H1 (cell line): ENCODE measurements at regions not wholly inside any gene's neighbourhood (a gene's known extent, or its start where the extent isn't known, plus 50 kb on each side); places are given as distances from the start of the nearest gene placed in this dataset.

ENCODE experiments used
- CTCF ChIA-PET: fragments of 300-600 bp; sonication (Branson Sonifier 250); formaldehyde crosslinking; loops from one replicate; lab custom pipeline; 2021; ENCODE audit not compliant: partially characterized antibody; lab: Charles Lee
- POLR2A ChIA-PET: fragments of 300-600 bp; sonication (Branson Sonifier 250); formaldehyde crosslinking; loops from one replicate; lab custom pipeline; 2021; ENCODE audit warnings: inconsistent platforms; ENCODE audit not compliant: partially characterized antibody; lab: Charles Lee
- DNase-seq, 2 experiments: peaks; one replicate each; pipeline versions ENCODE4 v3.0.0 to v3.0.0-alpha.2; 2010 to 2022; ENCODE audit warnings: low spot score in 2 of 2, low read depth in 1 of 2, mixed read lengths in 1 of 2
- FAIRE-seq: peaks from 2 replicates; lab custom pipeline; 2011; peaks lifted over from hg19 to GRCh38; lab: Jason Lieb, UNC
- H2AFZ ChIP-seq: 2 replicates; pipeline ENCODE4 v1.8.1; 2012; ENCODE audit warnings: low read length, inconsistent platforms
- H2AK5ac ChIP-seq: 2 replicates; pipeline ENCODE4 v1.6.1; 2013; ENCODE audit warnings: low read depth, low read length
- H2BK120ac ChIP-seq: replicated peaks from 2 replicates; pipeline ENCODE3; 2013; ENCODE audit warnings: low read depth, low read length, inconsistent platforms
- H2BK12ac ChIP-seq: 2 replicates; pipeline ENCODE4 v1.6.1; 2013; ENCODE audit warnings: low read depth, low read length
- H2BK15ac ChIP-seq: 2 replicates; pipeline ENCODE4 v1.6.1; 2013; ENCODE audit warnings: low read length
- H2BK20ac ChIP-seq: 2 replicates; pipeline ENCODE4 v1.6.1; 2013; ENCODE audit warnings: low read length
- H2BK5ac ChIP-seq: 2 replicates; pipeline ENCODE4 v1.6.1; 2013; ENCODE audit warnings: low read depth, low read length
- H3K14ac ChIP-seq: 2 replicates; pipeline ENCODE4 v1.6.1; 2013; ENCODE audit warnings: inconsistent platforms; ENCODE audit not compliant: insufficient read length
- H3K18ac ChIP-seq: 2 replicates; pipeline ENCODE4 v1.6.1; 2013; ENCODE audit warnings: low read length; ENCODE audit errors: extremely low read depth
- H3K23ac ChIP-seq: 2 replicates; pipeline ENCODE4 v1.6.1; 2013; ENCODE audit warnings: inconsistent platforms; ENCODE audit not compliant: insufficient read length
- H3K23me2 ChIP-seq: 2 replicates; pipeline ENCODE4 v1.6.1; 2013; ENCODE audit warnings: low read depth, low read length
- H3K27ac ChIP-seq: 2 replicates; pipeline ENCODE4 v1.6.1; 2011; ENCODE audit warnings: low read depth, low read length, inconsistent platforms
- H3K27me3 ChIP-seq, 4 experiments: replicated peaks in 1 of 4; 1 replicate in 1 of 4; 2 replicates in 3 of 4; pipeline versions ENCODE4 v1.6.1 to v1.8.1; 2011 to 2013; ENCODE audit warnings: low read length in 3 of 4, mild to moderate bottlenecking in 3 of 4, inconsistent platforms in 2 of 4, mixed read lengths in 2 of 4, moderate library complexity in 1 of 4; ENCODE audit not compliant: control insufficient read depth in 3 of 4, insufficient read depth in 3 of 4; ENCODE audit errors: extremely low read depth in 1 of 4
- H3K36me3 ChIP-seq, 4 experiments: 2 replicates each; pipeline versions ENCODE4 v1.6.1 to v1.8.1; 2011 to 2013; ENCODE audit warnings: mild to moderate bottlenecking in 4 of 4, low read length in 3 of 4, moderate library complexity in 2 of 4, control low read depth in 1 of 4, inconsistent platforms in 1 of 4; ENCODE audit not compliant: insufficient read depth in 4 of 4, control insufficient read depth in 2 of 4
- H3K4ac ChIP-seq: replicated peaks from 2 replicates; pipeline ENCODE3; 2013; ENCODE audit warnings: low read length, low read depth, mixed read lengths, inconsistent platforms; ENCODE audit not compliant: insufficient read length
- H3K4me1 ChIP-seq, 4 experiments: replicated peaks in 1 of 4; 1 replicate in 1 of 4; 2 replicates in 3 of 4; pipeline versions ENCODE4 v1.6.1 to v1.8.1; 2011 to 2013; ENCODE audit warnings: low read length in 3 of 4, inconsistent platforms in 2 of 4, mixed read lengths in 1 of 4; ENCODE audit not compliant: insufficient read depth in 4 of 4, control insufficient read depth in 3 of 4
- H3K4me2 ChIP-seq, 2 experiments: 2 replicates each; pipeline versions ENCODE4 v1.6.1 to v1.8.1; 2011 to 2013; ENCODE audit warnings: low read depth in 2 of 2, low read length in 2 of 2, control low read depth in 1 of 2, inconsistent platforms in 1 of 2, mild to moderate bottlenecking in 1 of 2; ENCODE audit not compliant: insufficient read depth in 1 of 2
- H3K4me3 ChIP-seq, 4 experiments: fragments of 200-600, 300-600 bp in 1 of 4; sonication (generic), shearing (Covaris generic), sonication (Bioruptor Twin) in 1 of 4; 2 replicates each; pipeline versions ENCODE4 v1.5.1 to v1.8.1; 2011 to 2016; ENCODE audit warnings: low read length in 4 of 4, low read depth in 3 of 4, control low read depth in 2 of 4, inconsistent platforms in 2 of 4, mild to moderate bottlenecking in 2 of 4, mixed read lengths in 1 of 4, moderate library complexity in 1 of 4; ENCODE audit not compliant: insufficient read depth in 2 of 4; ENCODE audit errors: extremely low read depth in 1 of 4
- H3K56ac ChIP-seq: replicated peaks from 2 replicates; pipeline ENCODE3; 2013; ENCODE audit warnings: low read depth, mild to moderate bottlenecking, mixed read lengths, low read length, inconsistent platforms; ENCODE audit not compliant: insufficient read length
- H3K79me1 ChIP-seq: 2 replicates; pipeline ENCODE4 v1.6.1; 2013; ENCODE audit warnings: low read depth, low read length, control low read depth
- H3K79me2 ChIP-seq, 2 experiments: 2 replicates each; pipeline versions ENCODE4 v1.6.1 to v1.8.1; 2012 to 2013; ENCODE audit warnings: low read length in 2 of 2, mild to moderate bottlenecking in 2 of 2, inconsistent platforms in 1 of 2; ENCODE audit not compliant: insufficient read depth in 2 of 2, control insufficient read depth in 1 of 2
- H3K9ac ChIP-seq, 4 experiments: replicated peaks in 1 of 4; 1 replicate in 1 of 4; 2 replicates in 3 of 4; pipeline versions ENCODE4 v1.6.1 to v1.8.1; 2011 to 2013; ENCODE audit warnings: low read depth in 3 of 4, low read length in 3 of 4, control low read depth in 2 of 4, mild to moderate bottlenecking in 2 of 4, moderate library complexity in 2 of 4, inconsistent platforms in 1 of 4; ENCODE audit errors: extremely low read depth in 1 of 4
- H3K9me3 ChIP-seq, 2 experiments: 2 replicates each; pipeline versions ENCODE4 v1.6.1 to v1.8.1; 2012 to 2013; ENCODE audit warnings: mild to moderate bottlenecking in 2 of 2, moderate library complexity in 2 of 2, control low read depth in 1 of 2, inconsistent platforms in 1 of 2, low read depth in 1 of 2, low read length in 1 of 2, mixed read lengths in 1 of 2; ENCODE audit not compliant: insufficient read depth in 2 of 2
- H4K20me1 ChIP-seq, 2 experiments: replicated peaks in 1 of 2; 2 replicates each; pipeline versions ENCODE3 to v1.8.1; 2011 to 2013; ENCODE audit warnings: inconsistent platforms in 2 of 2, low read length in 2 of 2, mild to moderate bottlenecking in 1 of 2; ENCODE audit not compliant: insufficient read depth in 2 of 2, control insufficient read depth in 1 of 2
- H4K5ac ChIP-seq: 2 replicates; pipeline ENCODE4 v1.6.1; 2013; ENCODE audit warnings: low read length, low read depth, mixed read lengths, inconsistent platforms; ENCODE audit not compliant: insufficient read length
- H4K8ac ChIP-seq: 2 replicates; pipeline ENCODE4 v1.8.0; 2013; ENCODE audit warnings: mild to moderate bottlenecking, moderate library complexity, low read length, inconsistent platforms; ENCODE audit not compliant: insufficient read depth; ENCODE audit errors: extremely low read depth
- H4K91ac ChIP-seq: replicated peaks from 2 replicates; pipeline ENCODE3; 2013; ENCODE audit warnings: low read length, mixed read lengths, inconsistent platforms; ENCODE audit not compliant: insufficient read length
- ATF2 ChIP-seq: IDR thresholded peaks from 2 replicates; pipeline ENCODE4 v1.6.1; 2012; ENCODE audit warnings: low read length, inconsistent platforms
- ATF3 ChIP-seq: IDR thresholded peaks from 2 replicates; pipeline ENCODE4 v1.6.1; 2011; ENCODE audit warnings: low read depth, mild to moderate bottlenecking, low read length; ENCODE audit not compliant: insufficient read depth
- BRCA1 ChIP-seq: IDR thresholded peaks from 2 replicates; pipeline ENCODE4 v1.6.1; 2012; ENCODE audit warnings: low read depth, low read length, improper control_type of control experiment
- CREB1 ChIP-seq: IDR thresholded peaks from 2 replicates; pipeline ENCODE4 v1.6.1; 2012; ENCODE audit warnings: inconsistent platforms
- CTCF ChIP-seq, 3 experiments: IDR thresholded peaks; 1 replicate in 2 of 3; 2 replicates in 1 of 3; pipeline versions ENCODE4 v1.5.1 to v1.6.1; 2011; ENCODE audit warnings: low read length in 3 of 3, mild to moderate bottlenecking in 3 of 3, inconsistent platforms in 2 of 3, low read depth in 1 of 3, moderate library complexity in 1 of 3; ENCODE audit not compliant: insufficient read depth in 1 of 3; ENCODE audit errors: control extremely low read depth in 1 of 3
- E2F6 ChIP-seq: IDR thresholded peaks from 2 replicates; pipeline ENCODE4 v1.6.1; 2012; ENCODE audit warnings: inconsistent platforms
- JUN ChIP-seq: IDR thresholded peaks from 2 replicates; pipeline ENCODE4 v1.6.1; 2011; ENCODE audit warnings: low read depth, mild to moderate bottlenecking, improper control_type of control experiment, low read length
- KDM5A ChIP-seq: fragments of 200-600 bp; IDR thresholded peaks from 2 replicates; pipeline ENCODE4 v1.7.1; 2012; ENCODE audit warnings: mild to moderate bottlenecking, low read length, inconsistent platforms, mixed read lengths
- WGBS, 2 experiments: shearing (Covaris generic) in 1 of 2; methylation state at CpG; one replicate each; pipeline versions ENCODE4 v1.1.6 to v1.1.7; 2013 to 2015; ENCODE audit warnings: low lambda C conversion rate in 2 of 2, mixed read lengths in 2 of 2, inconsistent platforms in 1 of 2, low coverage in 1 of 2, missing lambda C conversion rate in 1 of 2; ENCODE audit not compliant: insufficient replicate concordance in 2 of 2, insufficient coverage in 1 of 2, insufficient read length in 1 of 2; ENCODE audit errors: extremely low coverage in 1 of 2, missing lambda C conversion rate in 1 of 2; 5-methylcytosine and 5-hydroxymethylcytosine counted together

DNA sequence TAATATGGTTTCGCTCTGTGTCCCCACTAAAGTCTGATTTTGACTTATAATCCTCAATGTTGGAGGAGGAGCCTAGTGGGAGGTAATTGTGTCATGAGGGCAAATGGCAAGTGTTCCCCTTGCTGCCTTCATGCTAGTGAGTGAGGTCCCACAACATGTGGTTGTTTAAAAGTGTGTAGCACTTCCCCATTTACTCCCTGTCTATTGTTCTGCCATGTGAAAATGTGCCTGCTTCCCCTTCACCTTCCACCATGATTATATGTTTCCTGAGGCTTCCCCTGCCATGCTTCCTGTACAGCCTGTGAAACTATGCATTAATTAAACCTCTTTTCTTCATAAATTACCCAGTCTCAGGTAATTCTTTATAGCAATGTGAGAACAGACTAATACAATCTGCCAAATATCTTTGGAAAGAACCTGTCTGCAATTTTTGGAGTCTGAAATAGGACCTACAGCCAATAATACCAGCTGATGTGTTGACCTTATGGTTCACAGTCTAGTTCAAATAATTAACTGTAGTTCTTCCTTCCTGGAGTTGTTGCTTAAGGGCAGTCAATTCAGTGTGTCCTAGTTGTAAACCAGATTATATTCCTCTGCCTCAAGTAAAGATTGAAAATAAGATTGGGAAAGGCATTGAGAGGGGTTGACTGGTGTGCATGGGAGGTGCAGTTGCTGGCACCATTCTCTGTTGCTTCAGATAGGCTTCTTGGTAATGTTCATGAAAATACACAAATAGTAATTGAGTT, 1442.9 kb downstream of the SLITRK1 start:
- no peak overlapping the region for H3K14ac ChIP-seq
- no peaks in the 10 kb centered on the region for H4K20me1 ChIP-seq
- no peak overlapping the region for H3K23ac ChIP-seq
- FAIRE-seq = no peak
- DNase-seq = no peak
- H3K4me2 ChIP-seq = no peak overlapping the region
- H2BK5ac ChIP-seq = no peak overlapping the region
- H3K9me3 ChIP-seq = peaks cover 9 to 13% of the 10 kb centered on the region in 2 experiments
- no CpG with 5 or more reads among the region's 1 CpG for WGBS, 2 experiments
- no peak overlapping the region for H4K91ac ChIP-seq
- ChIA-PET POLR2A (no interaction called here), CTCF (no interaction called here)
- no peak overlapping the region for H3K4ac ChIP-seq
- H2AFZ ChIP-seq = no peak overlapping the region
- no peak overlapping the region for H3K9ac ChIP-seq
- H3K18ac ChIP-seq = no peak overlapping the region
- no peaks in the 10 kb centered on the region; a peak in 1 of 8 replicates for H3K36me3 ChIP-seq
- H4K8ac ChIP-seq = no peak overlapping the region
- H3K23me2 ChIP-seq = no peaks in the 10 kb centered on the region
- H2BK15ac ChIP-seq = no peak overlapping the region
- no peak overlapping the region for H3K27ac ChIP-seq
- no peak overlapping the region for H4K5ac ChIP-seq
- no peak overlapping the region for H2BK20ac ChIP-seq
- no peak overlapping the region for H3K56ac ChIP-seq
- H3K27me3 ChIP-seq = no peaks in the 10 kb centered on the region
- H3K79me2 ChIP-seq = no peaks in the 10 kb centered on the region
- H3K79me1 ChIP-seq = no peaks in the 10 kb centered on the region
- H2BK120ac ChIP-seq = no peak overlapping the region
- H3K4me1 ChIP-seq = no peaks in the 10 kb centered on the region
- no peak overlapping the region for H2BK12ac ChIP-seq
- H3K4me3 ChIP-seq = no peak overlapping the region
- H2AK5ac ChIP-seq = no peak overlapping the region
- TF ChIP-seq ATF2 = no peak
- TF ChIP-seq ATF3 = no peak
- no peak for TF ChIP-seq CTCF (IDR thresholded peaks at IDR 0.05; ENCODE audit: control extremely low read depth in 1 of 3, insufficient read depth in 1 of 3, low read depth in 1 of 3, low read length in 3 of 3)
- no peak for TF ChIP-seq E2F6
- TF ChIP-seq BRCA1 = no peak
- no peak for TF ChIP-seq JUN
- no peak for TF ChIP-seq KDM5A
- TF ChIP-seq CREB1 = no peak
